HEK293 (cell line): ENCODE measurements at regions not wholly inside any gene's neighbourhood (a gene's known extent, or its start where the extent isn't known, plus 50 kb on each side); places are given as distances from the start of the nearest gene placed in this dataset.

Source experiments
- CTCF ChIP-seq: fragments of 450-650 bp; formaldehyde crosslinking; IDR thresholded peaks from 2 replicates; pipeline ENCODE4 v1.5.1; 2016; ENCODE audit warnings: missing biosample characterization, missing genetic modification characterization
- SETDB1 ChIP-seq: IDR thresholded peaks from one replicate; pipeline ENCODE4 v1.6.1; 2017; ENCODE audit warnings: mild to moderate bottlenecking, low read length, moderate library complexity, mixed read lengths; ENCODE audit not compliant: insufficient read length
- ZBTB11 ChIP-seq: fragments of 450-650 bp; formaldehyde crosslinking; conservative IDR thresholded peaks from 2 replicates; pipeline ENCODE4 v1.5.1; 2016; ENCODE audit warnings: low read depth, missing biosample characterization, missing genetic modification characterization
- ZNF639 ChIP-seq: fragments of 450-650 bp; formaldehyde crosslinking; IDR thresholded peaks from 2 replicates; pipeline ENCODE4 v1.5.1; 2016; ENCODE audit warnings: missing biosample characterization, missing genetic modification characterization
- ZNF660 ChIP-seq: fragments of 450-650 bp; IDR thresholded peaks from 2 replicates; pipeline ENCODE4 v1.5.1; 2018; ENCODE audit warnings: missing biosample characterization, mild to moderate bottlenecking, missing genetic modification characterization
- TF ChIP-seq, protein P1 (sequence below): fragments of 450-650 bp; formaldehyde crosslinking; IDR thresholded peaks from 2 replicates; pipeline ENCODE4 v1.5.1; 2016; ENCODE audit warnings: missing biosample characterization, missing genetic modification characterization
- TF ChIP-seq, protein P2 (sequence below): fragments of 450-650 bp; formaldehyde crosslinking; IDR thresholded peaks from 2 replicates; pipeline ENCODE4 v1.5.1; 2017; ENCODE audit warnings: missing biosample characterization, missing genetic modification characterization

GRCh38 chrX:128504496-128504895 is 452.3 kb upstream of the ACTRT1 start:
- TF ChIP-seq CTCF (no peak), ZBTB11 (tag by site-specific recombination) (no peak), SETDB1 (no peak), ZNF639 (tag by site-specific recombination) (no peak), ZNF660 (tag by site-specific recombination) (no peak)
- TF ChIP-seq, protein P1, sequence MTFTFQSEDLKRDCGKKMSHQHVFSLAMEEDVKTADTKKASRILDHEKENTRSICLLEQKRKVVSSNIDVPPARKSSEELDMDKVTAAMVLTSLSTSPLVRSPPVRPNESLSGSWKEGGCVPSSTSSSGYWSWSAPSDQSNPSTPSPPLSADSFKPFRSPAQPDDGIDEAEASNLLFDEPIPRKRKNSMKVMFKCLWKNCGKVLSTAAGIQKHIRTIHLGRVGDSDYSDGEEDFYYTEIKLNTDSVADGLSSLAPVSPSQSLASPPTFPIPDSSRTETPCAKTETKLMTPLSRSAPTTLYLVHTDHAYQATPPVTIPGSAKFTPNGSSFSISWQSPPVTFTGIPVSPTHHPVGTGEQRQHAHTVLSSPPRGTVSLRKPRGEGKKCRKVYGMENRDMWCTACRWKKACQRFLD (tag by site-specific recombination) = no peak
- TF ChIP-seq, protein P2, sequence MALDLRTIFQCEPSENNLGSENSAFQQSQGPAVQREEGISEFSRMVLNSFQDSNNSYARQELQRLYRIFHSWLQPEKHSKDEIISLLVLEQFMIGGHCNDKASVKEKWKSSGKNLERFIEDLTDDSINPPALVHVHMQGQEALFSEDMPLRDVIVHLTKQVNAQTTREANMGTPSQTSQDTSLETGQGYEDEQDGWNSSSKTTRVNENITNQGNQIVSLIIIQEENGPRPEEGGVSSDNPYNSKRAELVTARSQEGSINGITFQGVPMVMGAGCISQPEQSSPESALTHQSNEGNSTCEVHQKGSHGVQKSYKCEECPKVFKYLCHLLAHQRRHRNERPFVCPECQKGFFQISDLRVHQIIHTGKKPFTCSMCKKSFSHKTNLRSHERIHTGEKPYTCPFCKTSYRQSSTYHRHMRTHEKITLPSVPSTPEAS (tag by site-specific recombination) = no peak
